ENCODE measurements at regions not wholly inside any gene's neighbourhood (a gene's known extent, or its start where the extent isn't known, plus 50 kb on each side); places are given as distances from the start of the nearest gene placed in this dataset.

GRCh38 chr4:14726441-14726840 is 275.8 kb upstream of the CPEB2 start:
- DNase-seq (ENCODE audit: low read depth in 2 of 2): no peak
- TF ChIP-seq CTCF (IDR thresholded peaks at IDR 0.05; ENCODE audit: low read depth, low read length): no peak
- H3K4me3 ChIP-seq (replicated peaks in 1 of 2; ENCODE audit: low read depth in 2 of 2, low read length in 2 of 2): no peak overlapping the region

- H3K4me3 ChIP-seq (replicated peaks in 1 of 2; ENCODE audit: low read depth in 2 of 2, low read length in 2 of 2): no peak overlapping the region
- peak; percentile 28 to 78 for DNase-seq (ENCODE audit: low read depth in 2 of 2)
- TF ChIP-seq CTCF (IDR thresholded peaks at IDR 0.05; ENCODE audit: low read depth, low read length): no peak
Observed at GRCh38 chr4:14726877-14727361, 275.4 kb upstream of the CPEB2 start.

- no peak for DNase-seq (ENCODE audit: low read depth in 2 of 2)
- TF ChIP-seq CTCF (IDR thresholded peaks at IDR 0.05; ENCODE audit: low read depth, low read length): no peak
- no peak overlapping the region for H3K4me3 ChIP-seq (replicated peaks in 1 of 2; ENCODE audit: low read depth in 2 of 2, low read length in 2 of 2)
Observed at GRCh38 chr4:14729282-14730000, 272.8 kb upstream of the CPEB2 start.

- no peak overlapping the region for H3K4me3 ChIP-seq (replicated peaks in 1 of 2; ENCODE audit: low read depth in 2 of 2, low read length in 2 of 2)
- no peak for TF ChIP-seq CTCF (IDR thresholded peaks at IDR 0.05; ENCODE audit: low read depth, low read length)
- DNase-seq (ENCODE audit: low read depth in 2 of 2): no peak
Observed at GRCh38 chr4:14742054-14742453, 260.2 kb upstream of the CPEB2 start.

- no peak for TF ChIP-seq CTCF (IDR thresholded peaks at IDR 0.05; ENCODE audit: low read depth, low read length)
- H3K4me3 ChIP-seq (replicated peaks in 1 of 2; ENCODE audit: low read depth in 2 of 2, low read length in 2 of 2): no peak overlapping the region
- no peak for DNase-seq (ENCODE audit: low read depth in 2 of 2)
Observed at GRCh38 chr4:14743172-14743571, 259.1 kb upstream of the CPEB2 start.

GRCh38 chr4:14743601-14744000 is 258.7 kb upstream of the CPEB2 start:
- no peak for DNase-seq (ENCODE audit: low read depth in 2 of 2)

More at GRCh38 chr4:14743601-14744000, 258.7 kb upstream of the CPEB2 start:
- TF ChIP-seq CTCF (IDR thresholded peaks at IDR 0.05; ENCODE audit: low read depth, low read length): no peak
- no peak overlapping the region for H3K4me3 ChIP-seq (replicated peaks in 1 of 2; ENCODE audit: low read depth in 2 of 2, low read length in 2 of 2)

All from cardiac fibroblast (primary cell).